Activated CD4-positive, alpha-beta T cell treated with anti-CD3 and anti-CD28 coated beads, Interleukin-2, Interleukin-6, amounts not matched to agents 100 ng/mL and 50 ng/mL, durations not matched to agents 16 hours and 8 hours (primary cell): ENCODE measurements at regions not wholly inside any gene's neighbourhood (a gene's known extent, or its start where the extent isn't known, plus 50 kb on each side); places are given as distances from the start of the nearest gene placed in this dataset.

Source experiments
- DNase-seq: peaks from one replicate; pipeline ENCODE4 v3.0.0-alpha.2; 2020

- DNase-seq = no peak
Observed at GRCh38 chr4:28913466-28913865, 1806.7 kb upstream of the PCDH7 start.

- DNase-seq = no peak
Observed at GRCh38 chr4:28916585-28916984, 1803.6 kb upstream of the PCDH7 start.

- DNase-seq = no peak
Observed at GRCh38 chr4:28918871-28919270, 1801.3 kb upstream of the PCDH7 start.

DNA sequence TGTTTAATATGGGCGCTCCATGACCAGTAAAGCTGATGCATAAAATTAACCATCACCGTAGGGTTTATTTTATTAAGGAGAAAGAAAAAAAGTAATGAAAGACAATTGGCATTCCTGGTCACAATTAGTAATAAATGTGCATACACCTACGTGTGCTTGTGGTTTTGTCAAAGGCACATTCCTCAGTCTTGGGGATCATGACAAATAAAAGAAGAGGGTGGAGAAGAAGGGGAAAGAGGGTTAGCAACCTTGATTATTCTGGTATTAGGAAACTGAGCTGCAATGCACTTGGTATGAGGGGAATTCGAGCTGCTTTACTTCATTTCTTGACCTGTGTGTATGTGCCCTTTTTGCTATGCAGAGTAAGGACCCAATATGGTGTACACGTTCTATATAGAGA, 1798.3 kb upstream of the PCDH7 start:
- DNase-seq = no peak

GRCh38 chr4:28926156-28926555, 1794.0 kb upstream of the PCDH7 start:
- no peak for DNase-seq

DNA sequence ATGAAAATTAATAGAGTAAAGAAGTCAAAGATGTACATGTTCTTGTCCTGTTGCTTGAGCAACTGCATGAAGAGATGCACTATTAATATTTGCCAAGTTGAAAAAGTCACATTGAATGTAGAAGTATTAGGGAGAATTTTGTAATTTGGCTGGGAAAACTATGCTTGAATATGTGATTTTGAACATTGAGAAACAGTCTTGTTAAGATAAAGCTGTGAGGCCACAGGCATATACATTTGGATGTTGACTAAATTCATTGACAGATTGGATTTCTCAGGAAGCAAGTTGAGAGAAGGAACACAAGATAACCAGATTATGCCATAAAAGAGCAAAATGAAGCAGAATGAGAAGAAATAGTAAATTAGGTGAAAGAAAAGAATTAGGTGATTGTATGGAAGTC, 1777.5 kb upstream of the PCDH7 start:
- DNase-seq = no peak

DNA sequence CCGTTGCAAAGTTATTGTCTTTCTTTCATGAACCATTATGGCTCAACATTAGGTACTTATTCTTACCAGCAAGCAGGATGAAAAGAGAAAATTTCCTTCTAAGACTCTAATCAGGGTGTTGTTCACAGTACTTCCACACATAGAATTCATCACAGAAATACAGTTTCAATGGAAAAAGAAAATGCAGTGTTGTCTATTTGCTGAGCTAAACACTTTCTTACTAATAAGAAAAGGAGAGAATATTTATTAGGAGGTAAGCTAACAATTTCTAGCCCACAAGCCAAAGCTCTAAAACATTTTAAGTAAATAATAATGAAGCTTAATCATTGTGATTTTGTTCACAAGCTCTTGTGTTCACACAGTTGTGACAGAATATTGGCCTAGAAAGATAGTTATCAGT, 1772.8 kb upstream of the PCDH7 start:
- DNase-seq = no peak

DNA sequence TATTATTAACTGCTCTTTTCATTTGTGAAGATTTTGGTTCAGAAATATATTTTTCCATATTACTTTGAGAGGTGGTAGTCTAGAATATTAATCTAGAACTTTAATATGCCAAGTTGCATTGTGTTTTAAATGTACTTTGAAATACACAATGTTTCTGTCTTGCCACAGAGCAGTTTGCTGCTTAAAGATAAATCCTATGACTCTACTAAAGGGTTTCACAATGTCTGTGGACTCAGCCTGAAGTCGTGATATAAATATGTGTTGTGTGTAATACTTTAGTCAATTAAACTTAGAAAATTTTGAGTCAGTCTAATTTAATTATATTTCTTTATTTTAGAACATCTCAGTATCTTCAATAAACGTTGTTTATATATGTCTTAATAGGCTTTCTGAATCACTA, 1771.7 kb upstream of the PCDH7 start:
- no peak for DNase-seq

DNA sequence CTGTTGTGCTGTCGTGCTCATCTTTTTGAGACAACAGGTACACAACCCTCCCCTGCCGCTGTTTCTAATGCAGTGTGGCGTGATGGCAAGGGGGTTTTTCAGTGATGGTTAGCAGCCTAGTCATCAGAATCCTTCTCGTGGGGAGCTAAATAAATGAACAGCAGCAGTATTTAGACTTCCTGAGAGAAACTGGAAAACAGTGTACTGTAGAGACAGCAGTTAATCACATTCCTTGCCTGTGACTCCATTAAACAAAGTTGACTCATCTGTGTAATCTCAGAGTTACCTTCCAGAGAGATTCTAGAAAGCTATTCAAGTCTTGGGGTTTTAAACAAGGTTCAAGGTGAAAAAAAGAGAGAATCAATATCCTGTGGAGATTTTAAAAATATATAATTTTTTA, 1753.2 kb upstream of the PCDH7 start:
- no peak for DNase-seq

DNA sequence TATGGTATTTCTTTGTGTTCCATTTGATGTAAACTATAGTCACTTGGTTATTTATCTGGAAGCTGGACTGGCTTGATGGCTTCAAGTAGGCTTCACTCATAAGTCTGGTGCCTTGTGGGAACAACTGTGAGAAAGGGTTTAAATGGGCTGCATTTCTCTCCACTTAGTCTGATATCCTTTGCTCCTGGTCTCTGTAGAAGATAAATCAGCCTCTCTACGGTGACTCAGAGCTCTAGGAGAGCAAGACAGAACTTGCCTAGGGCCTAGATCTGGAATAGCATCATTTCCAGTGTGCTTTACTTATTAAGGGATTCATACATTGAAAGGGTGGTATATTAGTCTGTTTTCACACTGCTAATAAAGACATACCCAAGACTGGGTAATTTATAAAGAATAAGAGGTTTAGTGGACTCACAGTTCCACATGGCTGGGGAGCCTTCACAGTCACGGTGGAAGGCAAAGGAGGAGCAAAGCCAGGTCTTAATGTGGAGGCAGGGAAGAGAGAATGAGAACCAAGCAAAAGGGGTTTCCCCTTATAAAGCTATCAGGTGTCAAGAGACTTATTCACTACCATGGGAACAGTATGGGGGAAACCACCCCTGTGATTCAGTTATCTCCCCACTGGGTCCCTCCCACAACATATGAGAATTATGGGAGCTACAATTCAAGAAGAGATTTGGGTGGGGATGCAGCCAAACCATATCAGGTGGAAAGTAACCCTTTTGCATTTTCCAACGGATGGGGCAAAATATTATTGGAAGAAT, 1746.4 kb upstream of the PCDH7 start:
- DNase-seq = no peak

- no peak for DNase-seq
Observed at GRCh38 chr4:28976369-28976768, 1743.8 kb upstream of the PCDH7 start.

DNA sequence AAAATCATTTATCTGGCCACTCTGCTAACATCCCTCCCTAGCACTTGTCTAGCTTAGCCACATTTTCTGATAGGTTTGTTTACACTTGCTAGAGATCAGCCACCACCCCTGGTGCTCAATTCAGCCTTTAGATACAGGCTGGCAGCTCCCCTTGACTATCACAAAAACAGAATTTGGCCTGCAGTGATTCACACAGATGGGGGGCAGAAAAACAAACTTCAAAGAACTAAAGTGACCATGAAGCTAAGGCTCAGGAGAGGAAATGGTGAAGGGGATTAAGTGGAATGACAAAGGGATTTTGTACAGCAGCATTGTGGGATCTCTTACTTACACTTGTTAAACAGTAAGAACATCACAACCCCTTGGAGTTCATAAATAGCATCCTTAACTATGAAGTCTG, 1718.0 kb upstream of the PCDH7 start:
- no peak for DNase-seq

DNA sequence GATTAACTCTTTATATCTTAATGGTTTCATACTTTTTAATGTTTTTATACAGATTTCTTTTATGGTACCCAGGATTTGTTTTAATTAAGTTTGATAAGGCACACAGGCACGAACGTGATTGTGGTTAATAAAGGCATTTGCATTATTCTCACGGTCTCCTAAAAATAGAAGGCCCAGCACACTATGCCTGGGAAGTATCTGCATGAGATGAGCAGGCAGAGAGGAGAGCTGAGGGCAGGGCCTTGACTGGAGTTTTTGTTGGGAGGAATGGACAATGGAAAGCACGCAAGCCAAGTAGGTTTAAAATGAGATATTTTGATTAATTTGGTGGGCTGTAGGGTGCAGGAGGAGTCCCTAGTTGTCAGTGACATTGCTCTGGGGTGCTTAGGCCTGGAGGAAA, 1714.3 kb upstream of the PCDH7 start:
- DNase-seq = no peak

- no peak for DNase-seq
Observed at GRCh38 chr4:29009908-29010307, 1710.3 kb upstream of the PCDH7 start.

GRCh38 chr4:29013341-29013740, 1706.8 kb upstream of the PCDH7 start:
- no peak for DNase-seq

- DNase-seq = no peak
Observed at GRCh38 chr4:29014555-29014954, 1705.6 kb upstream of the PCDH7 start.

GRCh38 chr4:29033703-29034102, 1686.5 kb upstream of the PCDH7 start:
- DNase-seq = no peak

DNA sequence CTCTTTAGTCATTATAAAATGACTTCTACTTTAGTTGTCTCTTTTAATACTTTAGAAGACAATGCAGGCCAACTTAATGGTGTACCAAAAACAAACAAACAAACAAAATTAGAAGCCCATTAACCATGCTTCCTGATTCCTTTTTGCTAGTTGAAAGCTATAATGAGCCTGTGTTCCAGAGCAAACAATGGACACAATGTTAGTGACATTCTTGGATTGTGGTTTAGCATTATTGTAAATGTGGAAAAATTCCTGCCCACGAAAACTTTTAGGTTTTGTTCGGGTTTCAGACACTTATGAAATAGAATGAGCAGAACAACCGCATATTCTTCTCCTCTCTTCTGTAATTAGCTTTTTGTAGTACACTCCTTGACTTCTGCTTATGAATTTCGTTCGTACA, 1682.7 kb upstream of the PCDH7 start:
- DNase-seq = no peak

DNA sequence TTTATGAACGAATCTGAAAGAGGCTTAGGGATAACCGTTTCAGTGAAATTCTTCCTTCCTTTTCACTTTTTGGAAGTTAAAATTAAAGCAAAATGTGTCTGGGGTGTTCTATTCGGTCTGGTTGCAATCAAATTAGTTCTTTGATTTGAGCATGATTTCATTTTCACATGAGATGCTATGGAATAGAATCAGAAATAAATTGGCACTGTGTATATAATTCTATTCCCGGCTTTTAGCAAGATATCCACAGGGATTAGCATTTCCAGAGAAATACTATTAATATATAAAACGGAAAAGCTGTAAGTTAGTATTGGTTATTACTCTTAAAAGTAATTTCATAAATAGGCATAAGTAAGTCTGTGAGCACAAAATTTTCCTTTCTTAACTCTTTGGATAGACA, 1676.8 kb upstream of the PCDH7 start:
- DNase-seq = no peak

DNA sequence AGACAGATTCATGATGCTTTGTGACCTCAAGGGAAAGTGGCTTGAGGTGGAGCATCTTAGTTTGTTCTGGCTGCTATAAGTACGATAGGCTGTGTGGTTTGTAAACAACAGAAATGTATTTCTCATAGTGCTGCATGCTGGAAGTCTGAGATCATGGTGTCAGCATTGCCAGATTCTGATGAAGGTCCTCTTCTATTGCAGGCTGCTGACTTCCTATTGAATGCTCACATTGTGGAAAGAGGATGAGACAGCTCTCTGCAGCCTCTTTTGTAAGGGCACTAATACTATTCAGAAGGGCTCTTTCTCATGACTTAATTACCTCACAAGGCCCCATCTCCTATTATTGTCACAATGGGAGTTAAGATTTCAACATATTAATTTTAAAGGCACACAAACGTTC, 1674.0 kb upstream of the PCDH7 start:
- DNase-seq = no peak

GRCh38 chr4:29046781-29047180, 1673.4 kb upstream of the PCDH7 start:
- DNase-seq = no peak

DNA sequence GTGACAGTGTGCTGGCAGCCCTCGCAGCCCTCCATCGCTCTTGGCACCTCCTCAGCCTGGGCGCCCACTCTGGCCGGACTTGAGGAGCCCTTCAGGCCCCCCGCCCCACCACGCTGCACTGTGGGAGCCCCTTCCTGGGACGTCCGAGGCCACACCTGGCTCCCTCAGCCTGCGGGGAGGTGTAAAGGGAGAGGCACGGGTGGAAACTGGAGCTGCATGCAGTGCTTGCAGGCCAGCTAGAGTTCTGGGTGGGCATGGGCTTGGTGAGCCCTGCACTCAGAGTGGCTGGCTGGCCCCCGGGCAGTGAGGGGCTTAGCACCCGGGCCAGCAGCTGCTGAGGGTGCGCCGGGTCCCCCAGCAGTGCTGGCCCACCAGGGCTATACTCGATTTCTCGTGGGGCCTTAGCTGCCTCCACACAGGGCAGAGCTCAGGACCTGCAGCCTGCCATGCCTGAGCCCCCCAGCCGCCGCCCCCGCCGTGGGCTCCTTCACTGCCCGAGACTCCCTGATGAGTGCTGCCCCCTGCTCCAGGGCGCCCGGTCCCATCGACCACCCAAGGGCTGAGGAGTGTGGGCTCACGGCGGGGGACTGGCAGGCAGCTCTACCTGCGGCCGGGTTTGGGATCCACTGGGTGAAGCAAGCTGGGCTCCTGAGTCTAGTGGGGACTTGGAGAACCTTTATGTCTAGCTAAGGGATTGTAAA, 1672.7 kb upstream of the PCDH7 start:
- no peak for DNase-seq

- no peak for DNase-seq
Observed at GRCh38 chr4:29051381-29051965, 1668.7 kb upstream of the PCDH7 start.

DNA sequence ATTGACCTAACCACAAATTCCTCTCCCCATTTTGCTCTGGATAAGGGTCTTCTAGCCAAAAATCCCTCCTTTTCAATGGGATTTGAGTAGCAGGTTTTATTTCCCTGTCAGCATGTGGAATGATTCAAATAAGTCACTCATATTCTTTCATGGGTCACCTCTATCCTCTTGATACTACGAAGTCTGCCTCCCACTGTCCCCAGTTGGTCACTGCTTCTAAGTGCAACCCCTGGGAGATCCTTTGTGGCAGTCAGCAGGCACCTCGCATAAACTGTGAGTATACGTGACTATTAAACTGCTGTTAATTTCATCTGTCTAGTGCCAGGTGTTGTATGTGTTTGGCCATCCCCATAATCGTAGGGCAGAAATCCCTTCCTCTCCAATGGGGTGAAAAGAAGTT, 1667.9 kb upstream of the PCDH7 start:
- no peak for DNase-seq
